ENCODE measurements at regions not wholly inside any gene's neighbourhood (a gene's known extent, or its start where the extent isn't known, plus 50 kb on each side); places are given as distances from the start of the nearest gene placed in this dataset.

DNA sequence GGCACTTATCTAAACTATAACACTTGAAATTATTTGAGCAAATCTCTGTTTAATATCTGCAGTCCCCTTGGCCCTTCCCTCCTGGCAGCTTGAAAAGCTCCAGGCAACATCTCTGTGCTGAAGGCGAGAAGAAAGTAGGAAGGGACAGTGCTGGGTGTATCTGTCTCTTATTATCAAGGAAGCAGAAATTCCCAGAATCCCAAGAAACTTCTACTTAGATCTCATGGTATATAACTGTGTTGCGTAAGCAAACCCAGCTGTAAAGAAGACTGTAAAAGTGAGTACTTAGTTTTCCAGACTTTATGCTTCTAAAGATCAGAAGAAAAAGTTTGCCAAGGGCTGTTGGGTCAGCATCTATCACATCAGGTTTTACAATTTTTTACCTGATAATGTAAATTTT lies 1869.8 kb downstream of the MAT2B start:
- no peak for DNase-seq (ENCODE audit: low read depth)
- Histone ChIP-seq H3K27me3 (ENCODE audit: control insufficient read depth, insufficient read depth, low read length) (no peaks in the 10 kb centered on the region), H3K36me3 (ENCODE audit: control insufficient read depth, insufficient read depth, low read length) (no peaks in the 10 kb centered on the region), H3K4me3 (ENCODE audit: low read depth, low read length) (no peak overlapping the region)
- TF ChIP-seq, protein P1, sequence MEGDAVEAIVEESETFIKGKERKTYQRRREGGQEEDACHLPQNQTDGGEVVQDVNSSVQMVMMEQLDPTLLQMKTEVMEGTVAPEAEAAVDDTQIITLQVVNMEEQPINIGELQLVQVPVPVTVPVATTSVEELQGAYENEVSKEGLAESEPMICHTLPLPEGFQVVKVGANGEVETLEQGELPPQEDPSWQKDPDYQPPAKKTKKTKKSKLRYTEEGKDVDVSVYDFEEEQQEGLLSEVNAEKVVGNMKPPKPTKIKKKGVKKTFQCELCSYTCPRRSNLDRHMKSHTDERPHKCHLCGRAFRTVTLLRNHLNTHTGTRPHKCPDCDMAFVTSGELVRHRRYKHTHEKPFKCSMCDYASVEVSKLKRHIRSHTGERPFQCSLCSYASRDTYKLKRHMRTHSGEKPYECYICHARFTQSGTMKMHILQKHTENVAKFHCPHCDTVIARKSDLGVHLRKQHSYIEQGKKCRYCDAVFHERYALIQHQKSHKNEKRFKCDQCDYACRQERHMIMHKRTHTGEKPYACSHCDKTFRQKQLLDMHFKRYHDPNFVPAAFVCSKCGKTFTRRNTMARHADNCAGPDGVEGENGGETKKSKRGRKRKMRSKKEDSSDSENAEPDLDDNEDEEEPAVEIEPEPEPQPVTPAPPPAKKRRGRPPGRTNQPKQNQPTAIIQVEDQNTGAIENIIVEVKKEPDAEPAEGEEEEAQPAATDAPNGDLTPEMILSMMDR (IDR thresholded peaks at IDR 0.05; ENCODE audit: insufficient read depth, low read length, poor library complexity, severe bottlenecking), result no peak

DNA sequence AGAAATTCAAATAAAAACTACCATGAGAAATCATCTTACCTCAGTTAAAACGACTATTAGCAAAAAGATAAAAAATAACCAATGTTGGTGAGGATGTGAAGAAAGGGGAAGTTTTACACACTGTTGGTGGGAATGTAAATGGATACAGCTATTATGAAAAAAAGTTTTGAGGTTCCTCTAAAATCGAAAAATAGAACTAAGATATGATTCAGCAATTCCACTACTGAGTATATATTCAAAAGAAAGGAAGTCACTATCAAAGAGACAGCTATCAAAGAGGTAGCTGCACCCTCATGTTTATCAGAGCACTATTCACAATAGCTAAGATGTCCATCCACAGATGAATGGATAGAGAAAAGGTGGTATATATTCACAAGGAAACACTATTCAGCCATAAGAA lies 1888.4 kb downstream of the MAT2B start:
- TF ChIP-seq, protein P1 (IDR thresholded peaks at IDR 0.05; ENCODE audit: insufficient read depth, low read length, poor library complexity, severe bottlenecking), result no peak
- no peaks in the 10 kb centered on the region for H3K27me3 ChIP-seq (ENCODE audit: control insufficient read depth, insufficient read depth, low read length)
- no peak for DNase-seq (ENCODE audit: low read depth)

DNA sequence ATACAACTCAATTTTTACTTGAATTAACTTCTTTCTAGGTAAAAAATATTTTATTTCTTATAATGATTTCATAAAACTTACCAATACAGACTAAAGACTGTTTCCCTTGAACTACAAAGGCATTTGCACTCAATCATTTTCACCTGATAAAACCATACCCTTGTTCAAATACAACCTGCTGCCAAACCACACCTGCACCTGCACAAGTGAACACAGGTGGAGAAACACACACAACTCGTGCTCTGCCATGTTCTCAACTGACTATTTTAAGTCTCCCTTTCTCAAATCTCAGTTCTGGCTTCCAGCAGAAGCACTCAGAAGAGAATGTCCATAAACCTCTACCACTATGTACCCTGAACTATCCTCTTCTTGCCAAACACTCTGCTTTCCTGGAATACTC lies 1892.1 kb downstream of the MAT2B start:
- H3K36me3 ChIP-seq (ENCODE audit: control insufficient read depth, insufficient read depth, low read length), result no peaks in the 10 kb centered on the region
- no peak for DNase-seq (ENCODE audit: low read depth)
- no peak overlapping the region for H3K4me3 ChIP-seq (ENCODE audit: low read depth, low read length)
- no peaks in the 10 kb centered on the region for H3K27me3 ChIP-seq (ENCODE audit: control insufficient read depth, insufficient read depth, low read length)
- TF ChIP-seq, protein P1 (IDR thresholded peaks at IDR 0.05; ENCODE audit: insufficient read depth, low read length, poor library complexity, severe bottlenecking), result no peak

More for the DNA sequence above, 1888.4 kb downstream of the MAT2B start:
- Histone ChIP-seq H3K4me3 (ENCODE audit: low read depth, low read length) (no peak overlapping the region), H3K36me3 (ENCODE audit: control insufficient read depth, insufficient read depth, low read length) (no peaks in the 10 kb centered on the region)

DNA sequence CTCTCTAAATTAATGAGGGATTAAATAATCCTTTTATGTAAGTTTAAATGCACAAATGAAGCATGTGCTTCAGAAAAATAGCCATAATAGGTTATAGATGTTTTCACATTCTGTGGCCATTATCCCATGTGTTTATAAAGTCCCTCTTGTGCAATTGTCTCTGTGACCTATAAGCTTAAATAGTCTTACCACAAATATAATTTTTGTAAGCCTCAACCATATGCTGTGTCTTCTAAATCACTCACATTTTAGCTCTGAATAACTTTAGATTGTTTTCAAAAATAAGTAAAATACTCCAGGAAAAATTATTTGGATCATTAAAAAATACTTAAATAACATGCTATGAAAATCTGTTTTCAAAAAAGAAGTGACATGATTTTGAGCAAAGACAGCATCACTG lies 1894.7 kb downstream of the MAT2B start:
- H3K36me3 ChIP-seq (ENCODE audit: control insufficient read depth, insufficient read depth, low read length), result no peaks in the 10 kb centered on the region
- no peak for DNase-seq (ENCODE audit: low read depth)
- H3K4me3 ChIP-seq (ENCODE audit: low read depth, low read length), result no peak overlapping the region
- TF ChIP-seq, protein P1 (IDR thresholded peaks at IDR 0.05; ENCODE audit: insufficient read depth, low read length, poor library complexity, severe bottlenecking), result no peak
- H3K27me3 ChIP-seq (ENCODE audit: control insufficient read depth, insufficient read depth, low read length), result no peaks in the 10 kb centered on the region

DNA sequence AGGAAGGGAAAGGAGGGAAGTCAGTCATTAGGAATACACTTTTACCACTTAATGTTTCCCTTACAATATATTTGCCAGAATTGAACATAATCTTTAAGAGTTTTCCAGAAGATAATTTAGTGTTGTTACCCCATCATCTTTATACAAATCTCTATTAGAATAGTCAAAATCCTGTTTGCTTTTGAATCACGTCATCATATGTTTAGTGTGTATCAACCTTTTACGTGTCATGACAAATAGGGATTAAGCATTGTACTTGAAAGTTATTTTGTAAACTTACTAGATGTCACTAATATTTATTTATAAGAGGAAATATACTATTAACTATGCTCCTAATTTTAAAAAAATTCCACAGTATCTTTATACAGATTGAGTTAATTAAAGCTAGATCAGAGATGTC lies 1899.5 kb downstream of the MAT2B start:
- Histone ChIP-seq H3K27me3 (ENCODE audit: control insufficient read depth, insufficient read depth, low read length) (no peaks in the 10 kb centered on the region), H3K4me3 (ENCODE audit: low read depth, low read length) (no peak overlapping the region), H3K36me3 (ENCODE audit: control insufficient read depth, insufficient read depth, low read length) (no peaks in the 10 kb centered on the region)
- no peak for DNase-seq (ENCODE audit: low read depth)
- TF ChIP-seq, protein P1 (IDR thresholded peaks at IDR 0.05; ENCODE audit: insufficient read depth, low read length, poor library complexity, severe bottlenecking), result no peak

DNA sequence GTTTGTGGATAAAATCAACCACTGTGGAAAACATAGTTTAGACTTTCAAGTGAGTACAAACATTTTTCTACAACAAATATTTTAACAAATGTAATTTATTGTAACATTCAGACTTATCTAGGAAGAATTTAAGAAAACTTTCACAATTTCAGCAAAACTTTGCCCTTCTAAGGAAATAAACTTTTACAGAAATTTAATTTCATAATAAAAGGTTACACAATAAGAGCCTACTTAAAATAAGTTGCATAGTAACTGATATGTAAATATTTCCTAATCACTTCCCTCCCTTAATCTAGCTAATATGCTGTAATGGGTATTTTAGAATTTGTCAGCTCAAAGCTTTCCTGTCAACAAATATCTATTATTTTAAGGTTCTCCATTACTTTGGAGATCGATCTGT lies 1899.9 kb downstream of the MAT2B start:
- DNase-seq (ENCODE audit: low read depth), result no peak
- H3K4me3 ChIP-seq (ENCODE audit: low read depth, low read length), result no peak overlapping the region
- H3K36me3 ChIP-seq (ENCODE audit: control insufficient read depth, insufficient read depth, low read length), result no peaks in the 10 kb centered on the region
- TF ChIP-seq, protein P1 (IDR thresholded peaks at IDR 0.05; ENCODE audit: insufficient read depth, low read length, poor library complexity, severe bottlenecking), result no peak
- H3K27me3 ChIP-seq (ENCODE audit: control insufficient read depth, insufficient read depth, low read length), result no peaks in the 10 kb centered on the region

Measured in kidney epithelial cell (primary cell).